ENCODE measurements at regions not wholly inside any gene's neighbourhood (a gene's known extent, or its start where the extent isn't known, plus 50 kb on each side); places are given as distances from the start of the nearest gene placed in this dataset.

DNA sequence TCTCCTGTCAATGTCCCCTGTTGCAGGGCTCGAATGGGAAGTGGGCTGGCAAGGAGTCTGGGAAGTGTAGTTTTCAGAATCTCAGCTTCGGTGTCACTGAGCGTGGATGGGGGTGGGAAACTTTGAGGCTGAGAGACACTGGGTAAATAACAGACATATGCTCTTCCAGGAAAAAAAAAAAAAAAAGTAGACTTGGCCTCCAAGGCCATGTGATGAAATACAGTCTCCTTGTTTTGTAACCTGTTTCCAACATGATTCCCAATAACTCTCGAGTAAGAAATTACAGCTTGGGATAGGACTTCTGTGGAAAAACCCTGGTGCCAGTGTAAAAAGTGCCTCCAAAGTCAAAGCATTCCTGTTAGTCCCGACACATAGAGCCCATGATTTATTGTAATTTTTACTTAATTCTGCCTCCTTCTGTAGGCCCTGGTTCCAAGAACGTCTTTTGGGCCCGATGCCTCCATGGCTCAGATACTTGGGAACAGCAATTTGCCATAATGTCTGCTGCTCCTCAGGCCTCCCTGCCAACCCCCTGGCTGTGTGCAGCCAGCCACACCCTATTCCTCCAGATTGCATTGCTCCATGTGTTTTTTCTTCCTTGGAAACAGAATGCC lies 119.5 kb upstream of the TNC start:
- no peak for TF ChIP-seq CTCF (IDR thresholded peaks at IDR 0.05; ENCODE audit: low read length)
- TF ChIP-seq EZH2 (optimal IDR thresholded peaks at IDR 0.05; ENCODE audit: low read depth, low read length) = no peak
